GM18951 (cell line): ENCODE measurements at regions not wholly inside any gene's neighbourhood (a gene's known extent, or its start where the extent isn't known, plus 50 kb on each side); places are given as distances from the start of the nearest gene placed in this dataset.

Experiments
- POLR2A ChIP-seq: IDR thresholded peaks from 4 replicates; pipeline ENCODE4 v1.6.1; 2011; ENCODE audit warnings: mild to moderate bottlenecking; ENCODE audit not compliant: insufficient read length, insufficient read depth; ENCODE audit errors: extremely low read depth
- in situ Hi-C: fragments of 300-500 bp; cut with MboI; formaldehyde crosslinking; loops from one replicate; pipeline ENCODE4 v1.12.0; 2022; ENCODE audit warnings: low sequenced_read_pairs, mixed read lengths, inconsistent platforms; ENCODE audit not compliant: unreplicated experiment

DNA sequence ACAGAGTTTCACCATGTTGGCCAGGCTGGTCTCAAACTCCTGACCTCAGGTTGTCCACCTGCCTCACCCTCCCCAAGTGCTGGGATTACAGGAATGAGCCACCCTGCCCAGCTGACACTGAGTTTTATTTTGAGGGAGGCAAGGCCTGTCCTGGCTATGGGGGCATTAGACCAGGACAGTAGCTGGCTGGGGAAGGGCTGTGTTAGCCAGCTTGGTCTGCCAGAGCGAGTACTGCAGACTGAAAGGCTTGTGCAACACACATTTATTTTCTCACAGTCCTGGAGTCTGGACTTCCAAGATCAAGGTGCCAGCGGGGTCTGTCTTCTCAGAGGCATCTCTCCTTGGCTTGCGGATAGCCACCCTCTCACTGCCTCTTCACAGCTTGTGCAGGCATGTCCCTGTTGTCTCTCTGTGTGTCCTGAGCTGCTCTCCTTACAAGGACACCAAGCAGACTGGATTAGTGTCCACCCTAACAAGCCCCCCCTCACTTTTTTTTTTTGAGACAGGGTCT lies 59.4 kb upstream of the HAAO start:
- in situ Hi-C loops: no loop called here

GRCh38 chr2:42851186-42851585 lies 58.8 kb upstream of the HAAO start:
- in situ Hi-C loops: no loop called here
- no peak for TF ChIP-seq POLR2A

More for the DNA sequence above, 59.4 kb upstream of the HAAO start:
- TF ChIP-seq POLR2A: no peak

GRCh38 chr2:42850016-42850805 lies 57.8 kb upstream of the HAAO start:
- in situ Hi-C loops: no loop called here
- TF ChIP-seq POLR2A: no peak

- no peak for TF ChIP-seq POLR2A
- in situ Hi-C loops: no loop called here
These were observed 56.9 kb upstream of the HAAO start for GRCh38 chr2:42849311-42849710.

GRCh38 chr2:42848726-42849290 lies 56.4 kb upstream of the HAAO start:
- in situ Hi-C loops: no loop called here
- TF ChIP-seq POLR2A: no peak

DNA sequence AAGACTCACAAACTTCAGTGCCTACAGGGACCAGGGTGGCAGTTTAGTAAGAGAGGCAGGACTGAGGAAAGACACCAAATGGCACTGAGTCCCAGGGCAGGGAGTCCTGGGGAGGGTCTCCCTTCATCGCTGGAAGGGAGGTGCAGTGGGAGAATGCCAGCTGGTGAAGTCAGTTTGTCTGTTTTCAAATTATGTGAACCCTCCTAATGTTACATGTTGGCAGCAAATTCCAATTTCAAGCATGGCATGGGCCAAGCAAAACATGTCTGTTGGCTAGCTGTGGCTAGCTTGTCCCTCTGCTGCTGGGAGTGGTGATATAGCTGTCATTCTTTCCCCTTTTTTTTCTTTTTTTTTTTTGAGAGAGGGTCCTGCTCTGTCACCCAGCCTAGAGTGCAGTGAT lies 55.9 kb upstream of the HAAO start:
- in situ Hi-C loops: no loop called here
- no peak for TF ChIP-seq POLR2A

DNA sequence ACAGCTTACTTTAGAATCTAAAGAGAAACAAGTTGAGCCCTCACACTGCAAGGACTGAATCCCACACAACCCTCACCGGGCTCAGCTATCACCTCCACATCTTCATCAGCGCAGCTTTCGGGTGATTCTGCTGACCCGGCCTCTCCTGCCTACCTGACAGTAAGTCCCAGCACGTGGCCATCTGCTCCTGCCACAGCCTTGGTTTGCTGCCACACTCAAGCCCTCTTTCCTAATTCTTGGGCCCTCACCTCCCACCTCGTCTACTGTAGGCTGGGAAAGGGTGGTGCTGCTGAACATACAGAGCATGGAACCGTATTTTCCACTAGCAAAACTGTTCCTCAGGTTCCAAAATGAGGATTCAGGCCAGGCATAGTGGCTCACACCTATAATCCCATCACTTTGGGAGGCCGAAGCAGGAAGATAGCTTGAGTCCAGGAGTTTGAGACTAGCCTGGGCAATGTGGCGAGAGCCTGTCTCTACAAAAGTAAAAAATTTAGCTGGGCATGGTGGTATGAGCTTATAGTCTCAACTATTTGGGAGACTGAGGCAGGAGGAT lies 55.3 kb upstream of the HAAO start:
- in situ Hi-C loops: no loop called here
- no peak for TF ChIP-seq POLR2A

GRCh38 chr2:42846932-42847595 lies 54.7 kb upstream of the HAAO start:
- in situ Hi-C loops: no loop called here
- no peak for TF ChIP-seq POLR2A

GRCh38 chr2:42846026-42846425 lies 53.6 kb upstream of the HAAO start:
- in situ Hi-C loops: no loop called here

GRCh38 chr2:42844901-42845821 lies 52.8 kb upstream of the HAAO start:
- in situ Hi-C loops: no loop called here
- no peak for TF ChIP-seq POLR2A

More at GRCh38 chr2:42846026-42846425, 53.6 kb upstream of the HAAO start:
- no peak for TF ChIP-seq POLR2A

GRCh38 chr2:42844366-42844765 lies 52.0 kb upstream of the HAAO start:
- no peak for TF ChIP-seq POLR2A
- in situ Hi-C loops: no loop called here

DNA sequence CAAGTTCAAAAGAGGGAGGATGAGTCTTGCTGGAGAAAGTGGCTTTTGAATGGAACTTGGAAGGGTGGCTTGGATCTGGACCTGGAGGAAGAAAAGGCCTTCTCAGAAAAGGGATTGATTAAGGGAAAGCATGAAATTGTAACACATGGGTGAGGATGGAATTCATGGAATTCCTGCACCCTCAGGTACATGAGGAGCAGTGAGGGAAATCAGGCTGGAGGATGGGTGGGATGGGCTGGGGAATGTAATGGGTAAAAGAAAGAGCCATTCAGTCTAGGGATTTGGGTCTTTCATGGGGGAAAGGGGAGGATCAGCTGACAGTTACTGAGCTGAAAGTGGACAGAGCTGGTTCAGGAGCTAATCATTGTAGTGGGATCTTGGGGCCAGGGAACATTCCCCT lies 51.2 kb upstream of the HAAO start:
- TF ChIP-seq POLR2A: no peak
- in situ Hi-C loops: no loop called here
